ENCODE measurements at regions not wholly inside any gene's neighbourhood (a gene's known extent, or its start where the extent isn't known, plus 50 kb on each side); places are given as distances from the start of the nearest gene placed in this dataset.

DNA sequence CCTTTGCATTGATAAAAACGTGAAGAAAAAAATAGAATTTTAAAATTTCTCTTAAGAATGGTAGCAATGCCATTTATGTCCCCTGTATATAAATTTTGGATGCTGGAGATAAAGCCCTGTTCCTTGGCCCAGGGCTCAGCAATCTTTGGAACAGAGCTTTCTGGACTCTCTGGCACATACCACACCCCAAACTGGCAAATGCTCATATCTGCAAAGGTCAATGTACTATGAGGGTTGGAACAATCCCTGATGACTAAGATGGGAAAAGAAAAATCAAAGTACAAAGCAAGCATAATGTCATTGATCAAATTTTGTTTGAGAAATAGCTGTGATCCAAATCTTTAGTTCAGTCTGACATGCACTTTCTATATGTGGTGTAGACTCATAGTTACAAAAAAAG is 158.1 kb upstream of the HCRTR2 start:
- no peak overlapping the region for H4K8ac ChIP-seq (replicated peaks; ENCODE audit: insufficient read length, low read depth, low read length)
- H2BK120ac ChIP-seq (ENCODE audit: low read depth, low read length, poor library complexity, severe bottlenecking), result no peak overlapping the region
- Mint-ChIP-seq H3K4me3 (no peak overlapping the region), H3K27me3 (ENCODE audit: low read depth) (no peaks in the 10 kb centered on the region), H3K9me3 (no peaks in the 10 kb centered on the region), H3K27ac (no peak overlapping the region; a peak in 1 of 7 replicates), H3K36me3 (ENCODE audit: insufficient read depth in 1 of 3, low read depth in 3 of 3) (no peaks in the 10 kb centered on the region), H3K4me1 (no peaks in the 10 kb centered on the region)
- no peak overlapping the region for H3T11ph ChIP-seq (ENCODE audit: low read length)
- H2BK12ac ChIP-seq (ENCODE audit: insufficient read length, low read depth, low read length), result no peak overlapping the region
- no peak overlapping the region for H2BK5ac ChIP-seq (ENCODE audit: insufficient read length, low read length)
- H3K4me2 ChIP-seq (ENCODE audit: insufficient read depth, insufficient read length, low read length), result no peak overlapping the region
- H3K14ac ChIP-seq (ENCODE audit: insufficient read depth, low read length), result no peak overlapping the region
- H3K23ac ChIP-seq (ENCODE audit: insufficient read length, low read depth, low read length), result no peak overlapping the region
- H3K9ac ChIP-seq (ENCODE audit: extremely low read depth, insufficient read length, low read length), result no peak overlapping the region
- H3K79me2 ChIP-seq (ENCODE audit: insufficient read depth, low read length), result no peaks in the 10 kb centered on the region
- H3K27me3 ChIP-seq (ENCODE audit: insufficient read depth, low read length), result no peaks in the 10 kb centered on the region
- no peak for DNase-seq
- no peaks in the 10 kb centered on the region for H4K20me1 ChIP-seq (ENCODE audit: control insufficient read depth, insufficient read depth, insufficient read length)
- no peak overlapping the region for H4K91ac ChIP-seq (ENCODE audit: insufficient read length, low read depth, low read length)
- H3K18ac ChIP-seq (ENCODE audit: insufficient read length, low read depth, low read length), result no peak overlapping the region
- TF ChIP-seq, protein P1, sequence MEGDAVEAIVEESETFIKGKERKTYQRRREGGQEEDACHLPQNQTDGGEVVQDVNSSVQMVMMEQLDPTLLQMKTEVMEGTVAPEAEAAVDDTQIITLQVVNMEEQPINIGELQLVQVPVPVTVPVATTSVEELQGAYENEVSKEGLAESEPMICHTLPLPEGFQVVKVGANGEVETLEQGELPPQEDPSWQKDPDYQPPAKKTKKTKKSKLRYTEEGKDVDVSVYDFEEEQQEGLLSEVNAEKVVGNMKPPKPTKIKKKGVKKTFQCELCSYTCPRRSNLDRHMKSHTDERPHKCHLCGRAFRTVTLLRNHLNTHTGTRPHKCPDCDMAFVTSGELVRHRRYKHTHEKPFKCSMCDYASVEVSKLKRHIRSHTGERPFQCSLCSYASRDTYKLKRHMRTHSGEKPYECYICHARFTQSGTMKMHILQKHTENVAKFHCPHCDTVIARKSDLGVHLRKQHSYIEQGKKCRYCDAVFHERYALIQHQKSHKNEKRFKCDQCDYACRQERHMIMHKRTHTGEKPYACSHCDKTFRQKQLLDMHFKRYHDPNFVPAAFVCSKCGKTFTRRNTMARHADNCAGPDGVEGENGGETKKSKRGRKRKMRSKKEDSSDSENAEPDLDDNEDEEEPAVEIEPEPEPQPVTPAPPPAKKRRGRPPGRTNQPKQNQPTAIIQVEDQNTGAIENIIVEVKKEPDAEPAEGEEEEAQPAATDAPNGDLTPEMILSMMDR (conservative IDR thresholded peaks at IDR 0.05), result no peak
- H2AFZ ChIP-seq (ENCODE audit: low read length), result no peak overlapping the region
- H2BK20ac ChIP-seq (ENCODE audit: low read depth, low read length, poor library complexity, severe bottlenecking), result no peak overlapping the region
- H3K79me1 ChIP-seq (ENCODE audit: insufficient read depth, low read depth, low read length, poor library complexity, severe bottlenecking), result no peaks in the 10 kb centered on the region
- no peak overlapping the region for H2BK15ac ChIP-seq (ENCODE audit: low read depth, low read length)
- H3K27ac ChIP-seq (ENCODE audit: insufficient read length, low read depth, low read length), result no peak overlapping the region
- no peaks in the 10 kb centered on the region for H3K23me2 ChIP-seq (ENCODE audit: insufficient read length, low read depth, low read length, poor library complexity, severe bottlenecking)
- no peak overlapping the region for H2AK5ac ChIP-seq (ENCODE audit: insufficient read length, low read length)
- no peak overlapping the region for H3K56ac ChIP-seq (ENCODE audit: insufficient read length, low read depth, low read length)
- H3K4me1 ChIP-seq (ENCODE audit: insufficient read depth, low read length), result no peaks in the 10 kb centered on the region
- WGBS (ENCODE audit: extremely low coverage, insufficient read length, low lambda C conversion rate), result no CpG with 5 or more reads among the region's 1 CpG
- H3K9me3 ChIP-seq (ENCODE audit: control insufficient read depth, low read depth, low read length), result no peaks in the 10 kb centered on the region
- H4K5ac ChIP-seq (ENCODE audit: insufficient read length, low read depth, low read length), result no peak overlapping the region
- no peak overlapping the region for H3K4ac ChIP-seq (ENCODE audit: low read depth, low read length)
